ENCODE measurements at regions not wholly inside any gene's neighbourhood (a gene's known extent, or its start where the extent isn't known, plus 50 kb on each side); places are given as distances from the start of the nearest gene placed in this dataset.

GRCh38 chr13:90103099-90103784 lies 1244.2 kb upstream of the MIR17HG start:
- intact Hi-C loops (cut with micrococcal nuclease) = no loop called here

GRCh38 chr13:90104764-90105163 lies 1242.7 kb upstream of the MIR17HG start:
- intact Hi-C loops (cut with micrococcal nuclease) = no loop called here

DNA sequence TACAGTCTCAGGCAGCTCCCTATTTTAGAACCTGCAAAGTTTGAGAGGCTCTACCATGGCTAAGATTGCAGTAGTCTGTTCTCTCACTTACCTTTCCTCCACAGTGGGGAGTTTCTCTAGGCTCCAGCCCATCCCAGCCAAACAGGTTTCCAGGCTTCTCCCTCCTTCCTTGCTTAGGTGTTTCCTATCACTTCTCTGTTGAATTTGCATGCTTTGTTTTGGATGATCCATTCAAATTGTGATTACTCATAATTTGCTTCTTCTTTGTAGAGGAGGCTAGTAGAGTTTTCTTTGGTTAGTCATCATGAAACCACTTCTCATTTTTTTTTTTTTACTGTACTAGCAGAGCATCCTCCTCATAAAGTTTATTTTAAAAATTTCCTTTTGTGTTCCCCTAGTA lies 1242.2 kb upstream of the MIR17HG start:
- intact Hi-C loops (cut with micrococcal nuclease) = no loop called here

DNA sequence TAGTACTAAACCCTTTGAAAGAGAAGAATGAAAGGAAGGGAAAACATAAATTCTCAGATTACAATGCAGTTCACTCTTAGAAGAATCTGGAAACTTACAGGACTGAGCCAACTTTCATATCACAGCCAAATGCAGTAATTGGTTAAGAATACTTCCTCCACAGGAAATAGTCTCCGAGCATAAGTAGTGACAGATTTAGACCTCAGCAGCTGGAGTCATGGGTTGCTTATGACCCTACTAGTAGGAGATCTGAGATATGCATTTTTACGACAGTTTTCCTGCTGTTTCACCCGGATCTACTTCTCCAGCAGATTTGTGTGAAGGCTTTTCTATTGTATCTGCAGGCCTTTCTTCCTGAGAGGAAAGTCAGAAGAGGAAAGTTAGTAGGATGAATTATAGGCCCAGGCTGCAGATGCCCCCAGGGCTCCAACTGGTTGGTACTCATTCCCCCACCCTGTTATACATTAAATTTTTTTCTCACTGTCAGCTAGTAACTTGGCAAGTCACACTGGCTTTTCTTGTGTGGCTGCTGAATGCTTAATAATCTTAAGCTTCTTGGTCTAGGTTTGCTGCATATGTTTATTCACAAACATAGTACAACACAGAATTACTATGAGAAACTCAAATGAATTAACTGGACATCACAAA lies 1241.5 kb upstream of the MIR17HG start:
- intact Hi-C loops (cut with micrococcal nuclease) = no loop called here

DNA sequence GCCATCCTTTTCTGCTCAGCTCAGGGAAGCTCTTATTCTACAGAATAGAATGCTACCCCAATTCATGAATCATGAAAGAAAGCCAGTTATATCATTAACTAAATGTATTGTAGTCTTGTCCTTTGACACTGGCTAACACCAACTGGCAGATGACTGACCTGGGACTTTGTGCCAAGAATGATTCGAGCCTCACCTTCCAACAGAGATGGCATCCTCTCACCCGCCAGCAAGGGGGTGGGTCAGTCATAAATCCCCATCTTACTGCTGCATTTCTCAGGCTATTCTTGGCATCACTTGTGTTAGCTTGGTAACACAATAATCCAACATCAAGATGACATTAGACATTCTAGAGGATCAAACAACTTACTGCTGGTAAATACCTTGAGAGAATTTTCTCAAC lies 1239.8 kb upstream of the MIR17HG start:
- intact Hi-C loops (cut with micrococcal nuclease) = no loop called here

- intact Hi-C loops (cut with micrococcal nuclease) = no loop called here
Measured at GRCh38 chr13:90108547-90108946, 1238.9 kb upstream of the MIR17HG start.

GRCh38 chr13:90116121-90116520 lies 1231.4 kb upstream of the MIR17HG start:
- intact Hi-C loops (cut with micrococcal nuclease) = no loop called here

- intact Hi-C loops (cut with micrococcal nuclease) = no loop called here
Measured at GRCh38 chr13:90118467-90119071, 1228.9 kb upstream of the MIR17HG start.

DNA sequence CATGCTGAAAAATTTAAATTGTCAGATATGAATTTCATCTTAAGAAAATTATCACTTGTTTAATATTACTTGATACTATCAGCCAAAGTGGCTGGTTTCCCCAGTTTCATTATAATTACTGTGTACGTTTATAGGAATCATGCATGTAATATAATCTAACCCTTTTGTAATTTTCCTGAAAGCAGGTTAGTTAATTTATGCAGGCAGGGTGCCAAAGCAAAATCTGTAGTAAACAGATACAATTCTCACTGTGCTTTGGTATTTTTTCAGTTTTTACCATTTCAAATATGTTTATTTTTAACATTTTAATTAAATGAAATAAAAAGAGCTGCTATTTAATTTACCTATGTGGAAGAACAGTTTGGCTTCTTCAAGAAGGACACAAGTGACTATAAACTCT lies 1227.5 kb upstream of the MIR17HG start:
- intact Hi-C loops (cut with micrococcal nuclease) = no loop called here

GRCh38 chr13:90121784-90122183 lies 1225.7 kb upstream of the MIR17HG start:
- intact Hi-C loops (cut with micrococcal nuclease) = no loop called here

GRCh38 chr13:90122531-90122930 lies 1225.0 kb upstream of the MIR17HG start:
- intact Hi-C loops (cut with micrococcal nuclease) = no loop called here

- intact Hi-C loops (cut with micrococcal nuclease) = no loop called here
Measured at GRCh38 chr13:90135558-90135957, 1211.9 kb upstream of the MIR17HG start.

DNA sequence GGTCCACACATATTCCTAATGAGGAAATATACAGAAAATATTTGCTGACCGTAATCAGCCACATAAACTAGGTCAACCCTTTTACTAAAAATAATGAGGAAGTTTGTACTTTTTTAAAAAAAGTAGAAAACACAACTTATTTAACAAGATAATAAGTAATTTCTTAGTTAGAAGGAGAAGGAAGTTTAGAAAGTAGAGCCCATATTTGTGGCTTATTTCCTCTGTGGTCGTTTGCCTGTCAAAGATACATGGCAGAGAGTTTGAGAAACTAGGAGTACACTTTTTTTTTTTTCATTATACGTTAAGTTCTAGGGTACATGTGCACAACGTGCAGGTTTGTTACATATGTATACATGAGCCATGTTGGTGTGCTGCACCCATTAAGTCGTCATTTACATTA lies 1205.2 kb upstream of the MIR17HG start:
- intact Hi-C loops (cut with micrococcal nuclease) = no loop called here

GRCh38 chr13:90154311-90154960 lies 1193.1 kb upstream of the MIR17HG start:
- intact Hi-C loops (cut with micrococcal nuclease) = no loop called here

GRCh38 chr13:90156390-90156789 lies 1191.1 kb upstream of the MIR17HG start:
- intact Hi-C loops (cut with micrococcal nuclease) = no loop called here

GRCh38 chr13:90168953-90169352 lies 1178.5 kb upstream of the MIR17HG start:
- intact Hi-C loops (cut with micrococcal nuclease) = no loop called here

- intact Hi-C loops (cut with micrococcal nuclease) = no loop called here
Measured at GRCh38 chr13:90170208-90170607, 1177.3 kb upstream of the MIR17HG start.

- intact Hi-C loops (cut with micrococcal nuclease) = no loop called here
Measured at GRCh38 chr13:90171649-90172048, 1175.8 kb upstream of the MIR17HG start.

DNA sequence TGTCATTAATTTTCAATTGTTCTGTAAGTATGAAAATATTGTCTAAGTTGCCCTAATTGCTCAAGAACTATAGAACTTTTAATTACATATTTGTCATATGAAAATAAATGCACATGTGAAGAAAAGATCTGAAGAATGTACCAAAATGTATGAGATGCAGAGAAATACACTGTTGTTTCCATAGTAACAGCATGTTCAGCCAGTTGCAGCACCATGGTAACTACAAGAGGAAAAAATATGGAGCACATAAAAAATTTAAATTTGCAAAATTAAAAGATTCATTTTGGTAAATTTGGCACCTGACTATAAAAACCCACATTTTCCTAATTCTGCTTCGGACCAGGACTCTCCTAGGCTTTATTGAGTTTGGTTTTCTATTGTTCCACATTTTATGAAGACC lies 1170.0 kb upstream of the MIR17HG start:
- intact Hi-C loops (cut with micrococcal nuclease) = no loop called here

- intact Hi-C loops (cut with micrococcal nuclease) = no loop called here
Measured at GRCh38 chr13:90184355-90184754, 1163.1 kb upstream of the MIR17HG start.

- intact Hi-C loops (cut with micrococcal nuclease) = no loop called here
Measured at GRCh38 chr13:90185734-90186133, 1161.8 kb upstream of the MIR17HG start.
